ENCODE measurements at regions not wholly inside any gene's neighbourhood (a gene's known extent, or its start where the extent isn't known, plus 50 kb on each side); places are given as distances from the start of the nearest gene placed in this dataset.

GRCh38 chr6:144555066-144555465 is 269.9 kb downstream of the UTRN start:
- 92% methylated on average over 1 of the region's 1 CpG for WGBS
- Histone ChIP-seq H3K9me3 (ENCODE audit: control insufficient read depth in 4 of 4, low read length in 3 of 4) (no peaks in the 10 kb centered on the region), H3K4me1 (ENCODE audit: control insufficient read depth in 4 of 4, insufficient read depth in 4 of 4, low read length in 3 of 4) (no peaks in the 10 kb centered on the region), H3K9ac (ENCODE audit: low read depth in 1 of 2, low read length in 2 of 2) (no peak overlapping the region), H3K4me3 (ENCODE audit: low read depth in 1 of 3, low read length in 3 of 3) (no peak overlapping the region), H3K36me3 (ENCODE audit: control insufficient read depth in 4 of 4, insufficient read depth in 3 of 4, low read depth in 1 of 4, low read length in 3 of 4) (peaks cover 4 to 28% (median 18%) of the 10 kb centered on the region in 4 donors), H3K27me3 (ENCODE audit: control insufficient read depth in 4 of 4, insufficient read depth in 4 of 4, low read length in 3 of 4) (no peaks in the 10 kb centered on the region), H3K27ac (ENCODE audit: low read depth in 1 of 2, low read length in 2 of 2) (no peak overlapping the region)
- DNase-seq (ENCODE audit: low spot score): no peak
- no peak for TF ChIP-seq FOXA1 (IDR thresholded peaks at IDR 0.05)
- no peak for TF ChIP-seq RAD21 (IDR thresholded peaks at IDR 0.05)
- TF ChIP-seq TAF1 (conservative IDR thresholded peaks at IDR 0.05): no peak
- TF ChIP-seq ATF3 (IDR thresholded peaks at IDR 0.05): no peak
- TF ChIP-seq YY1 (IDR thresholded peaks at IDR 0.05): no peak
- TF ChIP-seq SP1 (IDR thresholded peaks at IDR 0.05): no peak
- TF ChIP-seq MAX (IDR thresholded peaks at IDR 0.05): no peak
- no peak for TF ChIP-seq FOXA2 (IDR thresholded peaks at IDR 0.05)
- TF ChIP-seq REST (IDR thresholded peaks at IDR 0.05): no peak
- TF ChIP-seq CTCF (IDR thresholded peaks at IDR 0.05; ENCODE audit: low read depth, low read length, missing input control): no peak
- no peak for TF ChIP-seq NR2F2 (IDR thresholded peaks at IDR 0.05)
- TF ChIP-seq JUND (IDR thresholded peaks at IDR 0.05): no peak
- TF ChIP-seq EGR1 (IDR thresholded peaks at IDR 0.05; ENCODE audit: low read depth in 2 of 2): no peak
- no peak for TF ChIP-seq GABPA (IDR thresholded peaks at IDR 0.05 in 1 of 2, conservative IDR thresholded peaks at IDR 0.05 in 1 of 2)

GRCh38 chr6:144559865-144560593 is 274.9 kb downstream of the UTRN start:
- Histone ChIP-seq H3K4me3 (ENCODE audit: low read depth in 1 of 3, low read length in 3 of 3) (no peak overlapping the region), H3K9ac (ENCODE audit: low read depth in 1 of 2, low read length in 2 of 2) (no peak overlapping the region), H3K4me1 (ENCODE audit: control insufficient read depth in 4 of 4, insufficient read depth in 4 of 4, low read length in 3 of 4) (no peaks in the 10 kb centered on the region), H3K27ac (ENCODE audit: low read depth in 1 of 2, low read length in 2 of 2) (no peak overlapping the region), H3K27me3 (ENCODE audit: control insufficient read depth in 4 of 4, insufficient read depth in 4 of 4, low read length in 3 of 4) (no peaks in the 10 kb centered on the region), H3K36me3 (ENCODE audit: control insufficient read depth in 4 of 4, insufficient read depth in 3 of 4, low read depth in 1 of 4, low read length in 3 of 4) (peaks cover 1 to 18% (median 5%) of the 10 kb centered on the region in 4 donors), H3K9me3 (ENCODE audit: control insufficient read depth in 4 of 4, low read length in 3 of 4) (no peaks in the 10 kb centered on the region)
- DNase-seq (ENCODE audit: low spot score): no peak
- 78% methylated on average over 8 of the region's 8 CpGs for WGBS
- TF ChIP-seq ATF3 (IDR thresholded peaks at IDR 0.05) (no peak), FOXA2 (IDR thresholded peaks at IDR 0.05) (no peak), SP1 (IDR thresholded peaks at IDR 0.05) (no peak), REST (IDR thresholded peaks at IDR 0.05) (no peak), RAD21 (IDR thresholded peaks at IDR 0.05) (no peak), TAF1 (conservative IDR thresholded peaks at IDR 0.05) (no peak), CTCF (IDR thresholded peaks at IDR 0.05; ENCODE audit: low read depth, low read length, missing input control) (no peak), HNF4G (IDR thresholded peaks at IDR 0.05) (no peak), GABPA (IDR thresholded peaks at IDR 0.05 in 1 of 2, conservative IDR thresholded peaks at IDR 0.05 in 1 of 2) (no peak)
- TF ChIP-seq, protein P1, sequence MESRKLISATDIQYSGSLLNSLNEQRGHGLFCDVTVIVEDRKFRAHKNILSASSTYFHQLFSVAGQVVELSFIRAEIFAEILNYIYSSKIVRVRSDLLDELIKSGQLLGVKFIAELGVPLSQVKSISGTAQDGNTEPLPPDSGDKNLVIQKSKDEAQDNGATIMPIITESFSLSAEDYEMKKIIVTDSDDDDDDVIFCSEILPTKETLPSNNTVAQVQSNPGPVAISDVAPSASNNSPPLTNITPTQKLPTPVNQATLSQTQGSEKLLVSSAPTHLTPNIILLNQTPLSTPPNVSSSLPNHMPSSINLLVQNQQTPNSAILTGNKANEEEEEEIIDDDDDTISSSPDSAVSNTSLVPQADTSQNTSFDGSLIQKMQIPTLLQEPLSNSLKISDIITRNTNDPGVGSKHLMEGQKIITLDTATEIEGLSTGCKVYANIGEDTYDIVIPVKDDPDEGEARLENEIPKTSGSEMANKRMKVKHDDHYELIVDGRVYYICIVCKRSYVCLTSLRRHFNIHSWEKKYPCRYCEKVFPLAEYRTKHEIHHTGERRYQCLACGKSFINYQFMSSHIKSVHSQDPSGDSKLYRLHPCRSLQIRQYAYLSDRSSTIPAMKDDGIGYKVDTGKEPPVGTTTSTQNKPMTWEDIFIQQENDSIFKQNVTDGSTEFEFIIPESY (IDR thresholded peaks at IDR 0.05): no peak

Data from liver (tissue), 8 donors.